ENCODE measurements at regions not wholly inside any gene's neighbourhood (a gene's known extent, or its start where the extent isn't known, plus 50 kb on each side); places are given as distances from the start of the nearest gene placed in this dataset.

GRCh38 chr3:6273878-6274277 is 587.0 kb upstream of the GRM7 start:
- DNase-seq = no peak
- TF ChIP-seq CTCF (IDR thresholded peaks at IDR 0.05) (no peak), POLR2A (IDR thresholded peaks at IDR 0.05) (no peak)
- H3K27ac ChIP-seq = no peak overlapping the region
- no peaks in the 10 kb centered on the region for H3K36me3 ChIP-seq (ENCODE audit: low read depth, missing control alignments)
- H3K4me1 ChIP-seq = no peaks in the 10 kb centered on the region
- no peak overlapping the region for H3K4me3 ChIP-seq
- intact Hi-C loops (cut with DNase I; ENCODE audit: low total_unique reads) = no loop called here
- WGBS, 2 donors = 87 to 96% methylated on average over 3 of the region's 3 CpGs
- no peaks in the 10 kb centered on the region for H3K9me3 ChIP-seq
- no peaks in the 10 kb centered on the region for H3K27me3 ChIP-seq

- DNase-seq = no peak
- no peaks in the 10 kb centered on the region for H3K36me3 ChIP-seq (ENCODE audit: low read depth, missing control alignments)
- H3K27ac ChIP-seq = no peak overlapping the region
- no peaks in the 10 kb centered on the region for H3K4me1 ChIP-seq
- TF ChIP-seq CTCF (IDR thresholded peaks at IDR 0.05) (no peak), POLR2A (IDR thresholded peaks at IDR 0.05) (no peak)
- H3K9me3 ChIP-seq = no peaks in the 10 kb centered on the region
- intact Hi-C loops (cut with DNase I; ENCODE audit: low total_unique reads) = no loop called here
- no peaks in the 10 kb centered on the region for H3K27me3 ChIP-seq
- no peak overlapping the region for H3K4me3 ChIP-seq
Measured at GRCh38 chr3:6281662-6282061, 579.3 kb upstream of the GRM7 start.

- no peak for TF ChIP-seq CTCF (IDR thresholded peaks at IDR 0.05)
- no peak for TF ChIP-seq POLR2A (IDR thresholded peaks at IDR 0.05)
- H3K36me3 ChIP-seq (ENCODE audit: low read depth, missing control alignments) = no peaks in the 10 kb centered on the region
- H3K4me1 ChIP-seq = no peaks in the 10 kb centered on the region
- H3K9me3 ChIP-seq = no peaks in the 10 kb centered on the region
- H3K27ac ChIP-seq = no peak overlapping the region
- no peak for DNase-seq
- WGBS, 2 donors = 70 to 85% methylated on average over 4 of the region's 4 CpGs
- intact Hi-C loops (cut with DNase I; ENCODE audit: low total_unique reads) = no loop called here
- no peak overlapping the region for H3K4me3 ChIP-seq
- H3K27me3 ChIP-seq = no peaks in the 10 kb centered on the region
Measured at GRCh38 chr3:6282918-6283317, 578.0 kb upstream of the GRM7 start.

- intact Hi-C loops (cut with DNase I; ENCODE audit: low total_unique reads) = no loop called here
- Histone ChIP-seq H3K4me3 (no peak overlapping the region), H3K27me3 (no peaks in the 10 kb centered on the region), H3K27ac (no peak overlapping the region), H3K9me3 (no peaks in the 10 kb centered on the region), H3K4me1 (no peaks in the 10 kb centered on the region), H3K36me3 (ENCODE audit: low read depth, missing control alignments) (no peaks in the 10 kb centered on the region)
- TF ChIP-seq POLR2A (IDR thresholded peaks at IDR 0.05) = no peak
- TF ChIP-seq CTCF (IDR thresholded peaks at IDR 0.05) = no peak
- 30 to 49% methylated on average over 5 of the region's 5 CpGs for WGBS, 2 donors
- DNase-seq = no peak
Measured at GRCh38 chr3:6287088-6287875, 573.6 kb upstream of the GRM7 start.

- WGBS, 2 donors = 79 to 82% methylated on average over 3 of the region's 3 CpGs
- DNase-seq = no peak
- Histone ChIP-seq H3K4me1 (no peaks in the 10 kb centered on the region), H3K4me3 (no peak overlapping the region), H3K27ac (no peak overlapping the region), H3K36me3 (ENCODE audit: low read depth, missing control alignments) (no peaks in the 10 kb centered on the region), H3K27me3 (no peaks in the 10 kb centered on the region), H3K9me3 (no peaks in the 10 kb centered on the region)
- no peak for TF ChIP-seq POLR2A (IDR thresholded peaks at IDR 0.05)
- intact Hi-C loops (cut with DNase I; ENCODE audit: low total_unique reads) = no loop called here
Measured at GRCh38 chr3:6301626-6302025, 559.3 kb upstream of the GRM7 start.

Data from testis (tissue), 2 donors.